ENCODE measurements at regions not wholly inside any gene's neighbourhood (a gene's known extent, or its start where the extent isn't known, plus 50 kb on each side); places are given as distances from the start of the nearest gene placed in this dataset.

DNA sequence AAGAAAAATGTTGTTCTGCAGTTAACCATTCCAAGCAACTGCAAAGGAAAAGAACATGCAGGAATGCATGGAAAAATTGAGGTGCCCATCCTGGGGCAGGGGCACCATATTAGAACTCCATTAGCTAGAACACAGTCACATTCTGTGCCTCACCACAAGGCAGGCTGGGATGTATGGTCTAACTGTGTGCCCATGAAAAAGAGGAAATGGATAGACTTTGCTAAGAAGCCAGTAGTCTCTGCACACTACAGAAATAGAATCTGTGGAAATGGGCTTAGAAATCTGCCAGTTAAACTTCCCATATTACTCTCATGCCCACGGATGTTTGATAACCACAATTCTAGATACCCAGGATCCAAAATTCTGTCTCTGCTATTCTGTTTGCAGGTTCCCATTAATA, 423.8 kb upstream of the SMARCA2 start:
- ChIA-PET CTCF (no interaction called here), POLR2A (no interaction called here)
- H3K4me3 ChIP-seq (ENCODE audit: low read depth, low read length): no peak overlapping the region
- TF ChIP-seq, protein P1, sequence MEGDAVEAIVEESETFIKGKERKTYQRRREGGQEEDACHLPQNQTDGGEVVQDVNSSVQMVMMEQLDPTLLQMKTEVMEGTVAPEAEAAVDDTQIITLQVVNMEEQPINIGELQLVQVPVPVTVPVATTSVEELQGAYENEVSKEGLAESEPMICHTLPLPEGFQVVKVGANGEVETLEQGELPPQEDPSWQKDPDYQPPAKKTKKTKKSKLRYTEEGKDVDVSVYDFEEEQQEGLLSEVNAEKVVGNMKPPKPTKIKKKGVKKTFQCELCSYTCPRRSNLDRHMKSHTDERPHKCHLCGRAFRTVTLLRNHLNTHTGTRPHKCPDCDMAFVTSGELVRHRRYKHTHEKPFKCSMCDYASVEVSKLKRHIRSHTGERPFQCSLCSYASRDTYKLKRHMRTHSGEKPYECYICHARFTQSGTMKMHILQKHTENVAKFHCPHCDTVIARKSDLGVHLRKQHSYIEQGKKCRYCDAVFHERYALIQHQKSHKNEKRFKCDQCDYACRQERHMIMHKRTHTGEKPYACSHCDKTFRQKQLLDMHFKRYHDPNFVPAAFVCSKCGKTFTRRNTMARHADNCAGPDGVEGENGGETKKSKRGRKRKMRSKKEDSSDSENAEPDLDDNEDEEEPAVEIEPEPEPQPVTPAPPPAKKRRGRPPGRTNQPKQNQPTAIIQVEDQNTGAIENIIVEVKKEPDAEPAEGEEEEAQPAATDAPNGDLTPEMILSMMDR (IDR thresholded peaks at IDR 0.05; ENCODE audit: insufficient read depth, low read length, missing control alignments): no peak
- DNase-seq (ENCODE audit: low read depth, low spot score): no peak

- no peak for DNase-seq (ENCODE audit: low read depth, low spot score)
- H3K4me3 ChIP-seq (ENCODE audit: low read depth, low read length): no peak overlapping the region
- POLR2A ChIA-PET: no interaction called here
- TF ChIP-seq, protein P1 (IDR thresholded peaks at IDR 0.05; ENCODE audit: insufficient read depth, low read length, missing control alignments): no peak
- CTCF ChIA-PET: no interaction called here
Observed at GRCh38 chr9:1598270-1598669, 416.9 kb upstream of the SMARCA2 start.

DNA sequence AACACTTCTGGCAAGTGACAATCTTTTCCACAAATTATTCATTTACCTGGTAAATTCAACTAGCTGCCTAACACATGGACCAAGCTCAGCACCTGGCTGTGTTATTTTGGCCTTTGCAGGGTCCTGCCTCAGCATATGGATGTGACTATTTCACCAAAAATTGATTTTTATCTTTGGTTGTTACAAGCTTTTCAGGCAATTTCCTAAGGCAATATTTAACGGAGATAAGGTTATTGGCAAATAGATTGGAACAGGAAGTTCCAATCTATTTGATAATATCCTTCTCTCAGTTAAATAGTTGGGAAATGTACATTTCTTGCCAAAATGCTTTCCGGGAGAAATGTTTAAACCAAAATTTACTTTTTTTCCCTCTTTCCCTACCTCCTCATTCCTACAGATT, 415.2 kb upstream of the SMARCA2 start:
- ChIA-PET CTCF (no interaction called here), POLR2A (no interaction called here)
- H3K4me3 ChIP-seq (ENCODE audit: low read depth, low read length): no peak overlapping the region
- no peak for DNase-seq (ENCODE audit: low read depth, low spot score)
- TF ChIP-seq, protein P1 (IDR thresholded peaks at IDR 0.05; ENCODE audit: insufficient read depth, low read length, missing control alignments): no peak

GRCh38 chr9:1604942-1605560, 410.1 kb upstream of the SMARCA2 start:
- no peak overlapping the region for H3K4me3 ChIP-seq (ENCODE audit: low read depth, low read length)
- TF ChIP-seq, protein P1 (IDR thresholded peaks at IDR 0.05; ENCODE audit: insufficient read depth, low read length, missing control alignments): peak; percentile 46
- CTCF ChIA-PET: no interaction called here
- POLR2A ChIA-PET: no interaction called here
- no peak for DNase-seq (ENCODE audit: low read depth, low spot score)

GRCh38 chr9:1606253-1606652, 408.9 kb upstream of the SMARCA2 start:
- POLR2A ChIA-PET: no interaction called here
- CTCF ChIA-PET: no interaction called here
- no peak for DNase-seq (ENCODE audit: low read depth, low spot score)
- H3K4me3 ChIP-seq (ENCODE audit: low read depth, low read length): no peak overlapping the region
- TF ChIP-seq, protein P1 (IDR thresholded peaks at IDR 0.05; ENCODE audit: insufficient read depth, low read length, missing control alignments): no peak

DNA sequence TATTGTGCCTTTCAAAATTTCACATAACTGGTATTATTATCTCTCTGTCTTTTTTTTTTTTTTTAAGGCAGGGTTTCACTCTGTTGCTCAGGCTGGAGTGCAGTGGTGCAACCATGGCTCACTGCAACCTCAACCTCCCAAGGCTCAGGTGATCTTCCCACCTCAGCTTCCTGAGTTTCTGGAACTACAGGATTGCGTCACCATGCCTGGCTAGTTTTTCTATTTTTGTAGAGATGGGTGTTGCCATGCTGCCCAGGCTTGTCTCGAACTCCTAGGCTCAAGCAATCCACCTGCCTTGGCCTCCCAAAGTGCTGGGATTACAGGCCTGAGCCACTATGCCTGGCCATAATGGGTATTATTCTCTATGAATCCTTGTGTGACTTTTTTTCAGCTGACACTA, 402.3 kb upstream of the SMARCA2 start:
- DNase-seq (ENCODE audit: low read depth, low spot score): no peak
- H3K4me3 ChIP-seq (ENCODE audit: low read depth, low read length): no peak overlapping the region
- ChIA-PET CTCF (no interaction called here), POLR2A (no interaction called here)
- TF ChIP-seq, protein P1 (IDR thresholded peaks at IDR 0.05; ENCODE audit: insufficient read depth, low read length, missing control alignments): no peak

All from AG04449 (cell line).